Cardiac fibroblast (primary cell): ENCODE measurements at regions not wholly inside any gene's neighbourhood (a gene's known extent, or its start where the extent isn't known, plus 50 kb on each side); places are given as distances from the start of the nearest gene placed in this dataset.

Source experiments
- DNase-seq, 2 donors: peaks; one replicate each; pipeline versions ENCODE4 v3.0.0 to v3.0.0-alpha.2; 2010; ENCODE audit warnings: low read depth in 2 of 2
- H3K4me3 ChIP-seq, 2 donors: replicated peaks in 1 of 2; 1 replicate in 1 of 2; 2 replicates in 1 of 2; pipeline ENCODE4 v1.5.1; 2011; ENCODE audit warnings: low read depth in 2 of 2, low read length in 2 of 2, mild to moderate bottlenecking in 2 of 2, moderate library complexity in 1 of 2
- TF ChIP-seq, protein P1 (sequence below): IDR thresholded peaks from one replicate; pipeline ENCODE4 v1.5.1; 2011; ENCODE audit warnings: low read depth, mild to moderate bottlenecking, low read length, inconsistent platforms

DNA sequence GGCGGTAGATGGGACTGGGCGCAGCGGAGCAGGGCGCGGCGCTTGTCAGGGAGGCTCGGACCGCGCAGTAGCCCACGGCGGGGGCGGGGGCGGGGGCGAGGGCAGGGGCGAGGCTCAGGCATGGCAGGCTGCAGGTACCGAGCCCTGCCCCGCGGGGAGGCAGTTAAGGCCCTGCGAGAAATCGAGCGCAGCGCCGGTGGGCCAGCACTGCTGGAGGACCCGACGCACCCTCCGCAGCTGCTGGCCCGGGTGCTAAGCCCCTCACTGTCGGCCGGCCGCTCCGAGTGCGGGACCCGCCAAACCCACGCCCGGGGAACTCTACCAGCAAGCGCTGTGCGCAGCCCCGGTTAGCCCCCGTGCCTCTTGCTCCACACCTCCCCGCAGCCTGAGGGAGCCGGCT lies 90.2 kb upstream of the RPL38 start:
- DNase-seq = no peak
- no peak overlapping the region for H3K4me3 ChIP-seq
- TF ChIP-seq, protein P1, sequence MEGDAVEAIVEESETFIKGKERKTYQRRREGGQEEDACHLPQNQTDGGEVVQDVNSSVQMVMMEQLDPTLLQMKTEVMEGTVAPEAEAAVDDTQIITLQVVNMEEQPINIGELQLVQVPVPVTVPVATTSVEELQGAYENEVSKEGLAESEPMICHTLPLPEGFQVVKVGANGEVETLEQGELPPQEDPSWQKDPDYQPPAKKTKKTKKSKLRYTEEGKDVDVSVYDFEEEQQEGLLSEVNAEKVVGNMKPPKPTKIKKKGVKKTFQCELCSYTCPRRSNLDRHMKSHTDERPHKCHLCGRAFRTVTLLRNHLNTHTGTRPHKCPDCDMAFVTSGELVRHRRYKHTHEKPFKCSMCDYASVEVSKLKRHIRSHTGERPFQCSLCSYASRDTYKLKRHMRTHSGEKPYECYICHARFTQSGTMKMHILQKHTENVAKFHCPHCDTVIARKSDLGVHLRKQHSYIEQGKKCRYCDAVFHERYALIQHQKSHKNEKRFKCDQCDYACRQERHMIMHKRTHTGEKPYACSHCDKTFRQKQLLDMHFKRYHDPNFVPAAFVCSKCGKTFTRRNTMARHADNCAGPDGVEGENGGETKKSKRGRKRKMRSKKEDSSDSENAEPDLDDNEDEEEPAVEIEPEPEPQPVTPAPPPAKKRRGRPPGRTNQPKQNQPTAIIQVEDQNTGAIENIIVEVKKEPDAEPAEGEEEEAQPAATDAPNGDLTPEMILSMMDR = no peak

DNA sequence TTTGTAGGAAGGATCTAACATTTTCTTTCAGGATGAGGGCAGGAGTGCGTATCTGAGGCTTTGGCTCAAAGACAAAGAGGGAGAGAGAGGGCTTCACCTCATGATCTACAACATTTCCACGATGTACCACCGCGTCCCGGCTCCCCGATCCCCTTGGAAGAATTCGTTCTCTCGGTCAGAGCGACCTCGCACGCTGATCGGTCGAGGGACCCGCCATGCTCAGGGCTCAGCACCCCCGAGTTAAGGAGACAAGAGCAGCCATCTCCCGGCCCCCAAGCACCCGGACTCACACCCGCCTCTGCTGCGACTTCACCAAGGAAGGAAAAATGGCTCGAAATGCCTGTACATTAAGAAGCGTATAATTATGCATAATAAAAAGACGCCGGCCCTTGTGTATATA lies 89.5 kb upstream of the RPL38 start:
- H3K4me3 ChIP-seq = no peak overlapping the region
- TF ChIP-seq, protein P1 = no peak

GRCh38 chr17:74114881-74115470 lies 88.5 kb upstream of the RPL38 start:
- no peak for DNase-seq
- TF ChIP-seq, protein P1 = no peak
- no peak overlapping the region for H3K4me3 ChIP-seq

More for the DNA sequence above, 89.5 kb upstream of the RPL38 start:
- DNase-seq = no peak

DNA sequence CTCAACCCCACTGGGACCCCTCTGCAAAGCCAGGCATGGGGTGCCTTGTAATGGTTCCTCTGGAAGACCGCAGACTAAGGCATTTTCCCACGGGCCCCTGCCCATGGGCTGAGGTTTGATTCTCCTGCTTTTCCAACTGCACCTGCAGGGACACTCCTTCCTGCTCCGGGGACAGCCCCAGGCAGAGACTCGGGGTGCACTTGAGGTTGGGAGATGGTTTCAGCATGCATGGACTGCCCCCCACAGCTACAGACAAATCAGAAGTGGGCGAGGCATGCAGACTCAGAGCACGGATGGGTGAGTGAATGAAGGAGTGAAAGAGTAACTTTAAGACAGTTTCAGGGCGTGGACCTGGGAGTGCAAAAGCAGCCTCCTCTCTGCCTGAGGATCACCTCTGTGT lies 87.9 kb upstream of the RPL38 start:
- TF ChIP-seq, protein P1 = no peak
- no peak overlapping the region for H3K4me3 ChIP-seq
- DNase-seq = no peak

- TF ChIP-seq, protein P1 = no peak
- H3K4me3 ChIP-seq = no peak overlapping the region
- no peak for DNase-seq
These were observed 87.3 kb upstream of the RPL38 start for GRCh38 chr17:74116087-74116717.

DNA sequence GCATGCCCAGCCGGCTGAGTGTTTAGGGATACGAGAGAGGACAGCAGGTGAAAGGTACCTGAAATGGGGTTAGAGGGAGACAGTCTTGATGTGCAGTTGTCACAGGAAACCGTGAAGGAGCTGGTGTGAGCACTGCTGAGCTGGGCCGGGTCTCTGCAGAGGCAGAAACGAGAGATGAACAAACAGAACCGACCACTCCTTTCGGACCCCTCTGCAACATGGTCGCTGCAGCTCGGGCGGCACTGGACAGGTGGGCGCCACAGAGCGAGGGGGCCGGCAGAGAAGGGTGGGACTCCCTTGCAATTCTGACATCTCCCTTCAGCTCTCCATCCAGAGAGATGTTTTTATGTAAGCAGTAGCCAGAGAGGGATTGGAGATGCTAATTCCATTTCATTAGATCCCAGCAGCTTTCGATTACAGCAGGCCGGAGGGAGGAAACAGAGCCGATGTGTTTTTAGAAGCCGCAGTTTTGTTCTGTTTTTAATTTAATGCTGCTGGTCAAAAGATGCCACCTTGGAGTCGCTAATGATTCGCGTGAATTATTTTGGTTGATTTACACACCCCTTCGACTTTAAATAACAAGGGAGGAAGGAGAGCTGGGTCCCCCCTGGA lies 86.3 kb upstream of the RPL38 start:
- DNase-seq = no peak
- TF ChIP-seq, protein P1 = no peak
- no peak overlapping the region for H3K4me3 ChIP-seq
